H7 (cell line): ENCODE measurements at regions not wholly inside any gene's neighbourhood (a gene's known extent, or its start where the extent isn't known, plus 50 kb on each side); places are given as distances from the start of the nearest gene placed in this dataset.
"Not testable (repeated sequence)": the region's sequence is repeated elsewhere in the genome, so short reads cannot be mapped to it uniquely, and the experiment has no call there.

Source experiments
- DNase-seq: peaks from one replicate; pipeline ENCODE4 v3.0.0; 2012
- H3K27me3 ChIP-seq: 2 replicates; pipeline ENCODE4 v1.6.0; 2011; ENCODE audit warnings: mild to moderate bottlenecking, low read length; ENCODE audit not compliant: control insufficient read depth, insufficient read depth
- H3K36me3 ChIP-seq: replicated peaks from 2 replicates; pipeline ENCODE4 v1.5.1; 2011; ENCODE audit warnings: low read length; ENCODE audit not compliant: control insufficient read depth, insufficient read depth
- H3K4me3 ChIP-seq: 2 replicates; pipeline ENCODE4 v1.5.1; 2011; ENCODE audit warnings: low read depth, mild to moderate bottlenecking, control low read depth, low read length, moderate library complexity; ENCODE audit not compliant: insufficient read depth

DNA sequence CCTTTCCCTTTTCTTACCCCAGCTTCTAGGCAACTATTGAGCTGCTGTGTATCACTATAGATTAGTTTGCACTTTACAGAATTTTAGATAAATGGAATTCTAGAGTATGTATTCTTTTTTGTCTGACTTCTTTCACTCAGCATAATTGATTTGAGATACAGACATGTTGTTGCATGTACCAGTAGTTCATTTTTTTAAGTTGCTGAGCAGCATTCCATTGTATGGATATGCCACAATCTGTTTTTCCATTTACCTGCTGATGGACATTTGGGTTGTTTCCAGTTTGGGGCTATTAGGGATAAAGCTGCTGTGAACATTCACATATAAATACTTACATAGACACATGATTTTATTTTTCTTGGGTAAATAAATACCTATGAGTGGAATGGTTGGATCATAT, 135.7 kb downstream of the IGF1 start:
- no peaks in the 10 kb centered on the region for H3K27me3 ChIP-seq
- H3K4me3 ChIP-seq: no peak overlapping the region
- no peaks in the 10 kb centered on the region for H3K36me3 ChIP-seq
- no peak for DNase-seq

DNA sequence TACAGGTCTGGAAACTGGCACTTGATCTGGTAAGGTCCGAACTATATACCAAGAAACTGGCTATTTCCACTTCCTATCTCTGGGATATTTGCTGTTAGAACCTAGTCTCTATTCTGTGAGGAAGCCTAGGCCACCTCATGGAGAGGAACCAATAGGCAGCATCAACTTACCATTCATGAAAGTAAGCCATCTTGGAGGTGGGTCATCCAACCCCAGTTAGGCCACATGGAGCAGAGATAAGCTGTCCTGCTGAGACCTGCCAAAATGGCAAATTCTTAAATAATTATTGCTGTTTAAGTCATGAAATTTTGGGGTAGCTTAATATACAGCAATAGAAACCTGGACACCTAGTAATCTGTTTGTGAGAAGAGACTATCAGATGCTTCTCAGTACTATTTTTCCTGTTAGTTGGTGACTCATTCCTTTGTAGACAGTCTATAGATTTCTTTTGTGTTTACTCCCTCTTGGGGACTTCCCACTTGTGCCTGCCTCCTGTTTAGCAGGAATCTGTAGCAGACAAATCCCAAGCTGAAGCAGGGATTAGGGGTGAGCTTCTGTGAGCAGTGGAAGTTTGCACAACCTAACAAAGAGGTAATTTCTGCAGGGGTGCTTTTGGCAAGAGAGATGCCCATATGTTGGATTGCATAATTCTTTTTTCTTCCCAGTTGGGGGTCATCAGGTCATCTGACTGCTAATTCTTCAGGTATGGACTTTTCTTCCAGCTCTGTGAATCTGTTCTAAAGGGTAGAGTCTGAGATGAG, 136.8 kb downstream of the IGF1 start:
- Histone ChIP-seq H3K4me3 (no peak overlapping the region), H3K36me3 (no peaks in the 10 kb centered on the region), H3K27me3 (no peaks in the 10 kb centered on the region)
- no peak for DNase-seq

DNA sequence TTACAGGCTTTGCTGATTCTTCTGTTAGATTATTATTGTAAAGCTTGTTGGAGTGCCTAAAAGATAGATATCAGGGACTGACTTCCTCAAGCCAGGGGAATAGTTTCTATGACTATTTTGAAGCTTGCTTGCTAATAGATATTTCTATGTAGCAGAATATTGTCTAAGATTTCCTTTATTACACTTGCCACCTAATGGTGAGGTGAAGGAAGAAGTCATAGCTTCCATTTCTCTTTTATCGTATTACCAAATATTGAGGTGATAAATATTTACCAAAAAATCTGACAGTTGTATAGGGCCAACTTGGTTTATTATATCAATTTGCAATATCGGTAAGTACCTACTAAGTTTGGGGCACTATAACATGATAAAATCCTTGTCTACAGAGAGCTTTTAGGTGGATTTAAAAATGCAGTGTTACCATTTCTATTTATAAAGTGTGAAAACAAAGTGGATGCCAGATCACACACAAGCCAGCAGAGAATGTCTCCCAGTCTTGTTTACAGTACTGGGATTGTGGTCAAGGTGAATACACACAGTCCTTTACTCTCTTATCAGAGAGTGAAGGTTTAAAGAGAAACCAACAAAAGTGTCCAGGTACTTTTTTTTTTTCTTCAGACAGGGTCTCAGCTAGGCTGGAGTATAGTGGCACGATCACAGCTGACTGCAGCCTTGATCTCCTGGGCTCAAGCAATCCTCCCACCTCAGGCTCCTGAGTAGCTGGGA, 137.9 kb downstream of the IGF1 start:
- DNase-seq: no peak
- Histone ChIP-seq H3K36me3 (no peaks in the 10 kb centered on the region), H3K27me3 (no peaks in the 10 kb centered on the region)

DNA sequence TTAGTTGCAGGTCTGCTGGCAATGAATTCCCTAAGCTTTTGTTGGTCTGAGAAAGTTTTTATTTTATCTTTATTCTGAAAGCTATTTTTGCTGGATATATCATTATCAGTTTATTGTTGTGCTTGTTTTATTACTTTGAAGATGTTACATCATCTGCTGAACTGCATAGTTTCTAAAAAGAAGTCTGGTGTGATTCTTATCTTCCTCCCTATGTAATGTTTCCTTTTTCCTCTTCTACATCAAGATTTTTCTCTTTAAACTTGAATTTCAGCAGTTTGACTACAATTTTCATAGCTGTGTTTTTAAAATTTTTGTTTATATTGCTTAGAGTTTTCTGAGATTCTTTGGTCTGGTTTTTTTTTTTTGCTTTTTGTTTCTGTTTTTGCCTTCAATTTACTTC, 137.1 kb upstream of the PMCH start:
- H3K27me3 ChIP-seq: no peaks in the 10 kb centered on the region
- DNase-seq: no peak
- H3K36me3 ChIP-seq: no peaks in the 10 kb centered on the region
- H3K4me3 ChIP-seq: no peak overlapping the region

More for the DNA sequence above, 137.9 kb downstream of the IGF1 start:
- no peak overlapping the region for H3K4me3 ChIP-seq

DNA sequence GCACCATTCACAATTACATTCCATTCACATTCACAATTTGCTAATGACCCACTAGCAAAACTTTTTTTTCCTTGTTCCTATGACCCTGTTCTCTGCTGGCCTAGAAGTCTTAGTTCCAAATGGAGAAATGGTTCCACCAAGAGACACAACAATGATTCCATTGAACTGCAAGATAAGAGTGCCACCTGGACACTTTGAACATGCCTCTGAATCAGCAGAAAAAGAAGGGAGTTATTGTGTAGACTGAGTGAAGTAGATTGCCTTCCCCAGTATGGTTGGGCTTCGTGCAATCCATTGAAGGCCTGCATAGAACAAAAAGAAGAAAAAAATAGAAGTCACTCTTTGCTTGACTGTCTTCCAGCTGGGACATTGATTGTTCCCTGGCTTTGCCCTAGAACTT, 133.8 kb upstream of the PMCH start:
- Histone ChIP-seq H3K36me3 (no peaks in the 10 kb centered on the region), H3K4me3 (no peak overlapping the region), H3K27me3 (no peaks in the 10 kb centered on the region)
- no peak for DNase-seq

DNA sequence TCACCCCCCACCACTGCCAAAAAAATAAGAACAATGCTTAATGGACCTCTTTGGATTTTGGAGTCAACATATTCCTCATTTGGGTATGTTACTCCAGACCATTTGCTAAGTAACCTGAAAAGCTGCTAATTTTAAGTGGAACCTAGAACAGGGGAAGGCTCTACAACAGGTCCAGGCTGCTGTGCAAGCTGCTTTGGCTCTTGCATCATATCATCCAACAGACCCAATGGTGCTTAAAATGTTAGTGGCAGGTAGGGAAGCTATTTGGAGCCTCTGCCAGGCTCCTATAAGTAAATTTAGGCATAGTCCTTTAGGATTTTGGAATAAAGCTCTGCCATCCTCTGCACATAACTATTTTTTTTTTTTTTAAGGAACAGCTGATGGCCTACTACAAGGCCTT, 132.2 kb upstream of the PMCH start:
- H3K4me3 ChIP-seq: no peak overlapping the region
- H3K27me3 ChIP-seq: no peaks in the 10 kb centered on the region
- DNase-seq: no peak
- no peaks in the 10 kb centered on the region for H3K36me3 ChIP-seq

DNA sequence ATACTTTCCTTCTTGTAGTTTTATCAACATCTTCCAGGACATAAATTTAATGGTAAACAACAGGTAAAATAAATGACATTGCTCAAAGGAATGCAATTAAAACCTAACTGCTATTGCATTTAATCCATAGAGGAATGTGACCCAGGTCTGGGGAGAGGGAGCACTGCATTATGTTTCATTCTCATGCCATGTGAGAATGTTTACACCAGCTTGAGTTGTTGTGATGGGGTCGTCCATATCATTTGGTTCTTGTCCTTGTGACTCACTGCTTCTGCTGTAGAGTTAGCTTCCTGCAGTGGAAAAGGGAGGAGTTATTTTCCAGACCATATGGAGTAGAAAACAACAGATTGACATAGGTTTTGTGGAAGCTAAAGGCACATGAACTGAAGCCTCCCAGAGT, 129.3 kb upstream of the PMCH start:
- no peak for DNase-seq
- H3K27me3 ChIP-seq: no peaks in the 10 kb centered on the region
- no peak overlapping the region for H3K4me3 ChIP-seq
- H3K36me3 ChIP-seq: no peaks in the 10 kb centered on the region

DNA sequence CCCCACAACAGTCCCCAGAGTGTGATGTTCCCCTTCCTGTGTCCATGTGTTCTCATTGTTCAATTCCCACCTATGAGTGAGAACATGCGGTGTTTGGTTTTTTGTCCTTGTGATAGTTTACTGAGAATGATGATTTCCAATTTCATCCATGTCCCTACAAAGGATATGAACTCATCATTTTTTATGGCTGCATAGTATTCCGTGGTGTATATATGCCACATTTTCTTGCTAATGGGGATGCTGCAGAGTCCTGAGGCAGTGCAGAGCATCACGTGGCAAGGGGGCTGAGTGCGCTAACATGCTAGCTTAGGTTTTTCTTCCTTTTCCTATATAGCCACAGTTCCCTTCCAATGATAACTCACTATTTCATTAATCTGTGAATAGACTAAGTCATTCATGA, 127.5 kb upstream of the PMCH start:
- not testable (repeated sequence) for H3K27me3 ChIP-seq, H3K4me3 ChIP-seq, DNase-seq, H3K36me3 ChIP-seq

DNA sequence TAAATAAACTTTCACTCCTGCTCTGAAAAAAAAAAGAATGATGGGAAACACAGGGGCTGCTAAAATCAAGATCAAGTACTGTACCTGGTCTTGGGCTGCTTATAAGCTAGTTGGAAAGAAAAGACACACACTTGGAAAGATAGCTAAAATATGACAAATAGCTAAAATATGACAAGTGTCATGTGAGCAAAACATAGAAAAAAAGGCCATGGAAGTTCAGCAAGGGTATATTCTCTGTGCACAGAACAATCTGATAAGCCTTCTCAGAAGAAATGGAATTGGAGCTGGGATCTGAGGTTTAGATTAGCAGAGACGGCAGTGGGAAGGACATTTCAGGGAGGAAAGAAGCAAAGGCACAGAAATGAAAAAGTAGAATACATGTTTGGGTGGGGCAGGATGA, 126.2 kb upstream of the PMCH start:
- Histone ChIP-seq H3K4me3 (no peak overlapping the region), H3K36me3 (no peaks in the 10 kb centered on the region), H3K27me3 (no peaks in the 10 kb centered on the region)
- DNase-seq: no peak

DNA sequence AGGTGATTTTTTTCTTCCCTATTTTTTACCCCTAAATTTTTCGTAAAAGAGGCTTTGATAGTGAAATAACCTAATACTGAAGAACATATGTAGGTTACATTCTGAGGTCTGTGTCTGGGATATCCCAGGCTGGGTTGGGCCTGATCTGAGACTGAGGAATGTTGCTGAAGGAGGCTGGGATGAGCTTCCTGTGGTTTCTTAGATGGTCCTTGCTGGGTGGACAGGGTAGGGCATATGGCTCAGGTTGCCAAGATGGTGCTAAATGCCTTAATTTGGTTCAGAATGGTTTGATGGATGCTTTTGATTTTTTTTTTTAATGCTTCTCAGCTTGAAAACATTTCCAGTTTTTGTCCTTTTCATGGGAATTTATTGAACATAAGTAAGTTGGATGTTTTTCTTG, 124.6 kb upstream of the PMCH start:
- no peaks in the 10 kb centered on the region for H3K27me3 ChIP-seq
- no peaks in the 10 kb centered on the region for H3K36me3 ChIP-seq
- no peak for DNase-seq
- H3K4me3 ChIP-seq: no peak overlapping the region

DNA sequence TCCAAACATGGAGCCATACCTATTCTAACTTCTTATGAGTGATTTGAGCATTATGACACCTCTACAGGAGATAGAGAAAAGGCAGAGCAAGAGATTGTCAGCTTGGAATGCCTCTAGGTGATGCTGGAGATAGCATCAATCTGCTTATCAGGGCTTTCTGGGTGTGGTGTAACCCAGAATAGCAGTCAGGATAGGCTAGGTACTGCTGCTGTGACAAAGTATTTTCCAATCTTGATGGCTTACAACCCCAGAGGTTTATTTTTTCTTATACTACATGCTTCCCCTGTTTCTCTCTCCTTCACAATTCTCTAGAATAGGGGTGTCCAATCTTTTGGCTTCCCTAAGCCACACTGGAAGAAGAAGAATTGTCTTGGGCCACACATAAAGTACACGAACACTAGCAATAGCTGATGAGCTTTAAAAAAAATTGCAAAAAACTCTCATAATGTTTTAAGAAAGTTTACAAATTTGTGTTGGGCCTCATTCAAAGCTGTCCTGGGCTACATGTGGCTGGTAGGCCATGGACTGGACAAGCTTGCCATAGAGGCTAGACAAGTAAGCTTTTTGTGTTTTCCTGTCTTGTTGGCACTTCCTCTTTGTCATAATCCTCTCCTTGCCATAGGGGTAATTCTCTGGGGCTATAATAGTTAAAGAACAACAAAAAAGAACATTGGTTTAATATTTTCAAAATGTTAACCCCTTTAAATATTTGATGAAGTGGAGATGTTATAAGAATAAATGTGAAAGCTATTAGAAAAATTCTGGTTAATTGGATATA, 123.9 kb upstream of the PMCH start:
- DNase-seq: no peak
- Histone ChIP-seq H3K36me3 (no peaks in the 10 kb centered on the region), H3K27me3 (no peaks in the 10 kb centered on the region), H3K4me3 (no peak overlapping the region)

DNA sequence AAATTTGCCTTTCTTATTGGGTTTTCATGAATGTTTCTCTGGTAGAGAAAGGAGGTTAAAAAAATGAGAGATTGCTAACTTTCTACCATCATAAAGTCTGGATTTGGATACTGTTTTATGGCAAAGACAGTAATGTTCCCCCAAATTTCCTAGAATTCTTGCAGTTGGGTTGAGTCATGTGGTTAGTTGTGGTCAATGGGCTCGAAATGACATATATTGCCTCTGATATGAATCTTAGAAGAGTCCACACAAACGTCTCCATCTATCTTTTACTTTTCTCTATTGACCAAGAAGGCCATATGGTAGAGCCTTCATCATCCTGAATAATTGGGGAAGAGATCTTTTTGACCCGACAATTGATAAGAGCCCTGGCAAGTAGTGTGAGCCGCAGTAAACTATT, 119.5 kb upstream of the PMCH start:
- no peak for DNase-seq
- H3K27me3 ChIP-seq: no peaks in the 10 kb centered on the region
- H3K36me3 ChIP-seq: no peaks in the 10 kb centered on the region
- H3K4me3 ChIP-seq: no peak overlapping the region

DNA sequence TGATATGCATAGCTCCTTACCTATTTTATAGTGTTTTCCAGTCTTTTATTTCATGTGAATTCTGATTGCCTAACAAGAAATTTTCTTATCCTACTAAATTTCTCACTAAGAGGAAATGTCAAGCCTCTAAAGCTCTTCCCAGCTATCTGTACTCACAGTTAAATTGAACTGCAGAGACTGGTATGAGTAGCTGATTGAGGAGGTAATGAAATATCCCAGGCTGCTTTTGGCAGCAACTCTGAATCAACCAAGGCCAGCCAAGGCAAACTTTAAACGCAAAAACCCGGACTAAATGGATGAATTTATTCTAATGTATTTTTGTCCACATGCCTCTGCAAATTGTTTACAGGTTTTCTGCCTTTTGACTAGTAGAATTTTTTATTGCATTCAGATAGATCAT, 119.1 kb upstream of the PMCH start:
- no peaks in the 10 kb centered on the region for H3K27me3 ChIP-seq
- no peak overlapping the region for H3K4me3 ChIP-seq
- no peak for DNase-seq
- H3K36me3 ChIP-seq: no peaks in the 10 kb centered on the region

DNA sequence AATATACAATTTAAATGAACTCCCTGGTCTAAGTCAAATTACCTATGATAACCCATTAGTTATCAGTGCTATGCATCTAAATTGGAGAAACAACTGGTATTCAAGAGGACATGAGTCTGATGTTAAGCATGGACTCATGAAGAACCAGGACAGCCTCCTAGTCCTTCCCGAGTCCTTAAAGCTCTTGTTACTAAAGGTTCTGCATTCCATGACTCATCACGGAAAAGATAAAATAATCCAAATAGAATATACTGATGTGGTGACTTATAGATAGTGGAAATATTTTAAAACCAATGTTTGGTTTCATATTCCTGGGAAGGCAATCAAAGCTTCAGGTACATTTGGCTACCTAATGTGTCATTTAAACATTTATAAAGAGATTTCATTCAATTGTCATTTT, 117.2 kb upstream of the PMCH start:
- no peak for DNase-seq
- Histone ChIP-seq H3K4me3 (no peak overlapping the region), H3K36me3 (no peaks in the 10 kb centered on the region), H3K27me3 (no peaks in the 10 kb centered on the region)
